Epidermal melanocyte (primary cell): ENCODE measurements at regions not wholly inside any gene's neighbourhood (a gene's known extent, or its start where the extent isn't known, plus 50 kb on each side); places are given as distances from the start of the nearest gene placed in this dataset.
"Not testable (repeated sequence)": the region's sequence is repeated elsewhere in the genome, so short reads cannot be mapped to it uniquely, and the experiment has no call there.

Experiments used
- DNase-seq: peaks from one replicate; pipeline ENCODE4 v3.0.0; 2011; ENCODE audit warnings: low spot score; ENCODE audit not compliant: insufficient read length

- DNase-seq: no peak
Measured at GRCh38 chr11:45000918-45001317, 50.2 kb upstream of the TP53I11 start.

GRCh38 chr11:45001466-45002165 lies 50.9 kb upstream of the TP53I11 start:
- DNase-seq: no peak

- DNase-seq: no peak
Measured at GRCh38 chr11:45005106-45005505, 54.4 kb upstream of the TP53I11 start.

GRCh38 chr11:45007011-45007410 lies 56.3 kb upstream of the TP53I11 start:
- no peak for DNase-seq

- not testable (repeated sequence) for DNase-seq
Measured at GRCh38 chr11:45015983-45016382, 65.3 kb upstream of the TP53I11 start.

GRCh38 chr11:45016446-45016845 lies 65.8 kb upstream of the TP53I11 start:
- not testable (repeated sequence) for DNase-seq

GRCh38 chr11:45017329-45017728 lies 66.6 kb upstream of the TP53I11 start:
- no peak for DNase-seq

- DNase-seq: no peak
Measured at GRCh38 chr11:45021001-45021400, 70.3 kb upstream of the TP53I11 start.

GRCh38 chr11:45021692-45022141 lies 71.0 kb upstream of the TP53I11 start:
- no peak for DNase-seq

GRCh38 chr11:45022294-45023064 lies 71.8 kb upstream of the TP53I11 start:
- DNase-seq: no peak

GRCh38 chr11:45023065-45023365 lies 72.3 kb upstream of the TP53I11 start:
- no peak for DNase-seq

GRCh38 chr11:45024316-45024715 lies 73.6 kb upstream of the TP53I11 start:
- DNase-seq: no peak

GRCh38 chr11:45024846-45025588 lies 74.3 kb upstream of the TP53I11 start:
- no peak for DNase-seq

GRCh38 chr11:45025716-45026492 lies 75.2 kb upstream of the TP53I11 start:
- no peak for DNase-seq

- no peak for DNase-seq
Measured at GRCh38 chr11:45026835-45027234, 76.2 kb upstream of the TP53I11 start.

- DNase-seq: no peak
Measured at GRCh38 chr11:45027312-45027711, 76.6 kb upstream of the TP53I11 start.

GRCh38 chr11:45028911-45029682 lies 78.4 kb upstream of the TP53I11 start:
- no peak for DNase-seq

- DNase-seq: no peak
Measured at GRCh38 chr11:45030778-45031177, 80.1 kb upstream of the TP53I11 start.

- no peak for DNase-seq
Measured at GRCh38 chr11:45031912-45032519, 81.3 kb upstream of the TP53I11 start.

- DNase-seq: no peak
Measured at GRCh38 chr11:45035413-45035812, 84.7 kb upstream of the TP53I11 start.
